GM12875 (cell line): ENCODE measurements at regions not wholly inside any gene's neighbourhood (a gene's known extent, or its start where the extent isn't known, plus 50 kb on each side); places are given as distances from the start of the nearest gene placed in this dataset.

Source experiments
- H3K4me3 ChIP-seq: one replicate; pipeline ENCODE4 v1.5.1; 2011; ENCODE audit warnings: low read depth, low read length, control low read depth
- CTCF ChIP-seq: IDR thresholded peaks from 2 replicates; pipeline ENCODE4 v1.5.1; 2011; ENCODE audit warnings: low read depth, mild to moderate bottlenecking, control low read depth, inconsistent platforms, low read length, moderate library complexity, borderline replicate concordance; ENCODE audit not compliant: insufficient read depth

GRCh38 chr1:53408013-53408754 is 51.0 kb upstream of the DMRTB1 start:
- H3K4me3 ChIP-seq: no peak overlapping the region
- no peak for TF ChIP-seq CTCF

DNA sequence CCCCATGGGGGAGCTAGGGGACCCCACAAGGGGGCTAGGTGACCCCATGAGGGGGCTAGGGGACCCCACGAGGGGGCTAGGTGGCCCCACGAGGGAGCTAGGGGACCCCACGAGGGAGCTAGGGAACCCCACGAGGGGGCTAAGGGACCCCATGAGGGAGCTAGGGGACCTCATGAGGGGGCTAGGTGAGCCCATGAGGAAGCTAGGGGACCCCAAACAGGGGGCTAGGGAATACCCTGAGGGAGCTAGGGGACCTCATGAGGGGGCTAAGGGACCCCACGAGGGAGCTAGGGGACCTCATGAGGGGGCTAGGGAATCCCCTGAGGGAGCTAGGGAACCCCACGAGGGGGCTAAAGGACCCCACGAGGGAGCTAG is 50.5 kb upstream of the DMRTB1 start:
- no peak for TF ChIP-seq CTCF

GRCh38 chr1:53409233-53409632 is 50.0 kb upstream of the DMRTB1 start:
- no peak for TF ChIP-seq CTCF
- no peak overlapping the region for H3K4me3 ChIP-seq

More for the DNA sequence above, 50.5 kb upstream of the DMRTB1 start:
- H3K4me3 ChIP-seq: no peak overlapping the region
